Endothelial cell of umbilical vein (primary cell): ENCODE measurements at regions not wholly inside any gene's neighbourhood (a gene's known extent, or its start where the extent isn't known, plus 50 kb on each side); places are given as distances from the start of the nearest gene placed in this dataset.
A peak's percentile ranks its signal among the peaks of the same experiment; 100 is the strongest.

ENCODE experiments used
- BruUV-seq: library from RNA; stranded (reverse); fragments of 400-500 nt; replicated peaks from 2 replicates; lab custom pipeline; 2021; lab: Mats Ljungman, UMichigan
- CTCF ChIA-PET: fragments of 300-600, 350-600 bp; sonication (Branson Sonifier 250); formaldehyde crosslinking; loops from one replicate; lab custom pipeline; 2021; ENCODE audit warnings: antibody characterized with exemption, inconsistent platforms; lab: Charles Lee
- POLR2A ChIA-PET: fragments of 300-600, 350-600 bp; sonication (Branson Sonifier 250); formaldehyde crosslinking; loops from one replicate; lab custom pipeline; 2021; ENCODE audit warnings: antibody characterized with exemption, inconsistent platforms; lab: Charles Lee
- DNase-seq: peaks from one replicate; pipeline ENCODE4 v3.0.0-alpha.2; 2011; ENCODE audit warnings: low read depth, low spot score
- FAIRE-seq: peaks from 2 replicates; lab custom pipeline; 2011; peaks lifted over from hg19 to GRCh38; lab: Jason Lieb, UNC
- H2AFZ ChIP-seq: 2 replicates; pipeline ENCODE4 v1.6.0; 2012; ENCODE audit warnings: low read depth, low read length, control low read depth, inconsistent platforms
- H3K27ac ChIP-seq: 2 replicates; pipeline ENCODE4 v1.5.1; 2011; ENCODE audit warnings: low read depth, mild to moderate bottlenecking, control low read depth, low read length, moderate library complexity; ENCODE audit not compliant: insufficient read depth
- H3K27me3 ChIP-seq, 2 experiments: 2 replicates each; pipeline versions ENCODE4 v1.6.0 to v1.6.1; 2011; ENCODE audit warnings: low read length in 2 of 2, mixed read lengths in 1 of 2; ENCODE audit not compliant: control insufficient read depth in 2 of 2, insufficient read depth in 2 of 2
- H3K36me3 ChIP-seq, 2 experiments: 2 replicates in 1 of 2; 3 replicates in 1 of 2; pipeline ENCODE4 v1.5.1; 2011; ENCODE audit warnings: low read length in 2 of 2, mild to moderate bottlenecking in 1 of 2, moderate library complexity in 1 of 2; ENCODE audit not compliant: control insufficient read depth in 2 of 2, insufficient read depth in 2 of 2; ENCODE audit errors: extremely low read depth in 1 of 2
- H3K4me1 ChIP-seq: 3 replicates; pipeline ENCODE4 v1.5.1; 2011; ENCODE audit warnings: mild to moderate bottlenecking, low read length; ENCODE audit not compliant: control insufficient read depth, insufficient read depth; ENCODE audit errors: extremely low read depth
- H3K4me2 ChIP-seq: 2 replicates; pipeline ENCODE4 v1.6.1; 2011; ENCODE audit warnings: low read length, control low read depth, mixed read lengths; ENCODE audit not compliant: insufficient read depth
- H3K4me3 ChIP-seq, 3 experiments: fragments of 200-600 bp in 1 of 3; sonication (generic), shearing (Covaris generic) in 1 of 3; replicated peaks in 1 of 3; 2 replicates each; pipeline ENCODE4 v1.5.1; 2011 to 2016; ENCODE audit warnings: control low read depth in 3 of 3, low read length in 3 of 3, mild to moderate bottlenecking in 2 of 3, inconsistent platforms in 1 of 3, low read depth in 1 of 3, moderate library complexity in 1 of 3; ENCODE audit not compliant: insufficient read depth in 1 of 3
- H3K79me2 ChIP-seq: 2 replicates; pipeline ENCODE4 v1.6.0; 2012; ENCODE audit warnings: low read length, inconsistent platforms; ENCODE audit not compliant: control insufficient read depth, insufficient read depth
- H3K9ac ChIP-seq: replicated peaks from 2 replicates; pipeline ENCODE3; 2011; ENCODE audit warnings: low read length, control low read depth; ENCODE audit not compliant: insufficient read depth; ENCODE audit errors: extremely low read depth
- H3K9me1 ChIP-seq: replicated peaks from 3 replicates; pipeline ENCODE4 v1.6.0; 2011; ENCODE audit warnings: mild to moderate bottlenecking, low read length; ENCODE audit not compliant: control insufficient read depth, insufficient read depth; ENCODE audit errors: extremely low read depth
- H3K9me3 ChIP-seq: replicated peaks from 2 replicates; pipeline ENCODE4 v1.5.1; 2012; ENCODE audit warnings: low read length, inconsistent platforms; ENCODE audit not compliant: control insufficient read depth, insufficient read depth
- H4K20me1 ChIP-seq: replicated peaks from 2 replicates; pipeline ENCODE3; 2011; ENCODE audit warnings: mild to moderate bottlenecking, low read length; ENCODE audit not compliant: control insufficient read depth, insufficient read depth; ENCODE audit errors: extremely low read depth
- EZH2 ChIP-seq: IDR thresholded peaks from 2 replicates; pipeline ENCODE4 v1.6.1; 2012; ENCODE audit warnings: borderline replicate concordance, low read depth, mild to moderate bottlenecking, moderate library complexity, low read length, inconsistent platforms; ENCODE audit not compliant: severe bottlenecking
- FOS ChIP-seq: IDR thresholded peaks from 2 replicates; pipeline ENCODE4 v1.6.1; 2011; ENCODE audit warnings: mild to moderate bottlenecking, low read length, moderate library complexity, borderline replicate concordance; ENCODE audit not compliant: insufficient read depth
- GATA2 ChIP-seq: IDR thresholded peaks from 2 replicates; pipeline ENCODE4 v1.7.0; 2011; ENCODE audit warnings: low read depth, mild to moderate bottlenecking, moderate library complexity, mixed read lengths, low read length; ENCODE audit not compliant: insufficient read length, insufficient read depth
- JUN ChIP-seq: IDR thresholded peaks from 2 replicates; pipeline ENCODE4 v1.6.1; 2011; ENCODE audit warnings: borderline replicate concordance, low read depth; ENCODE audit not compliant: insufficient read length, insufficient read depth
- MAX ChIP-seq: IDR thresholded peaks from 2 replicates; pipeline ENCODE4 v1.6.1; 2011; ENCODE audit not compliant: insufficient read depth, insufficient read length
- MYC ChIP-seq: IDR thresholded peaks from one replicate; pipeline ENCODE4 v1.6.1; 2011; ENCODE audit warnings: mild to moderate bottlenecking, low read depth, low read length
- POLR2A ChIP-seq: IDR thresholded peaks from 2 replicates; pipeline ENCODE4 v1.6.1; 2012; ENCODE audit warnings: low read depth, mild to moderate bottlenecking, control low read depth, low read length
- POLR2AphosphoS5 ChIP-seq: IDR thresholded peaks from 2 replicates; pipeline ENCODE4 v1.6.1; 2012; ENCODE audit warnings: low read depth, mild to moderate bottlenecking, control low read depth, low read length, moderate library complexity; ENCODE audit not compliant: insufficient read depth
- dilution Hi-C: fragments of 300-500 bp; cut with MboI; formaldehyde crosslinking; loops from one replicate; pipeline ENCODE4 v1.15.0; 2019; ENCODE audit warnings: low sequenced_read_pairs; ENCODE audit not compliant: extremely low pct_ligation_motif_present
- intact Hi-C: fragments of 100-400 bp; cut with micrococcal nuclease; formaldehyde crosslinking; loops from one replicate; pipeline ENCODE4 v1.10.0; 2022
- TF ChIP-seq, protein P1 (sequence below), 2 donors: IDR thresholded peaks; 1 replicate in 1 of 2; 2 replicates in 1 of 2; pipeline ENCODE4 v1.5.1; 2011; ENCODE audit warnings: low read length in 2 of 2, mild to moderate bottlenecking in 2 of 2, moderate library complexity in 2 of 2, control low read depth in 1 of 2, inconsistent platforms in 1 of 2, low read depth in 1 of 2; ENCODE audit not compliant: insufficient read depth in 1 of 2; ENCODE audit errors: extremely low read depth in 1 of 2

GRCh38 chr1:67970088-67970487 is 80.3 kb downstream of the DIRAS3 start:
- Histone ChIP-seq H3K9me3 (no peaks in the 10 kb centered on the region), H3K4me3 (no peak overlapping the region), H3K4me1 (peaks cover 11% of the 10 kb centered on the region), H3K9me1 (no peaks in the 10 kb centered on the region), H4K20me1 (no peaks in the 10 kb centered on the region), H3K4me2 (peak overlapping the region; percentile 67), H3K79me2 (no peaks in the 10 kb centered on the region), H3K27me3 (no peaks in the 10 kb centered on the region), H2AFZ (peak overlapping the region; percentile 64), H3K27ac (peak overlapping the region; percentile 63), H3K9ac (no peak overlapping the region), H3K36me3 (no peaks in the 10 kb centered on the region)
- intact Hi-C loops (no loop called here), dilution Hi-C loops (no loop called here)
- peak; percentile 89 for FAIRE-seq
- no TSS peak for BruUV-seq
- POLR2A ChIA-PET = interaction anchor here (0.6 kb wide), 1 partner anchor 27 kb away, joined by 3 read pairs; no protein-coding TSS in a partner anchor
- TF ChIP-seq GATA2 (peak; percentile 20), POLR2A (no peak), MAX (no peak), POLR2AphosphoS5 (peak; percentile 58), MYC (no peak), EZH2 (no peak), JUN (peak; percentile 97), FOS (peak; percentile 99)
- TF ChIP-seq, protein P1, sequence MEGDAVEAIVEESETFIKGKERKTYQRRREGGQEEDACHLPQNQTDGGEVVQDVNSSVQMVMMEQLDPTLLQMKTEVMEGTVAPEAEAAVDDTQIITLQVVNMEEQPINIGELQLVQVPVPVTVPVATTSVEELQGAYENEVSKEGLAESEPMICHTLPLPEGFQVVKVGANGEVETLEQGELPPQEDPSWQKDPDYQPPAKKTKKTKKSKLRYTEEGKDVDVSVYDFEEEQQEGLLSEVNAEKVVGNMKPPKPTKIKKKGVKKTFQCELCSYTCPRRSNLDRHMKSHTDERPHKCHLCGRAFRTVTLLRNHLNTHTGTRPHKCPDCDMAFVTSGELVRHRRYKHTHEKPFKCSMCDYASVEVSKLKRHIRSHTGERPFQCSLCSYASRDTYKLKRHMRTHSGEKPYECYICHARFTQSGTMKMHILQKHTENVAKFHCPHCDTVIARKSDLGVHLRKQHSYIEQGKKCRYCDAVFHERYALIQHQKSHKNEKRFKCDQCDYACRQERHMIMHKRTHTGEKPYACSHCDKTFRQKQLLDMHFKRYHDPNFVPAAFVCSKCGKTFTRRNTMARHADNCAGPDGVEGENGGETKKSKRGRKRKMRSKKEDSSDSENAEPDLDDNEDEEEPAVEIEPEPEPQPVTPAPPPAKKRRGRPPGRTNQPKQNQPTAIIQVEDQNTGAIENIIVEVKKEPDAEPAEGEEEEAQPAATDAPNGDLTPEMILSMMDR (IDR thresholded peaks at IDR 0.05; ENCODE audit: extremely low read depth in 1 of 2, insufficient read depth in 1 of 2, low read depth in 1 of 2, low read length in 2 of 2) = no peak
- CTCF ChIA-PET = no interaction called here
- DNase-seq = peak; percentile 71
